Activated CD4-positive, alpha-beta T cell treated with anti-CD3 and anti-CD28 coated beads for 24 hours (primary cell): ENCODE measurements at regions not wholly inside any gene's neighbourhood (a gene's known extent, or its start where the extent isn't known, plus 50 kb on each side); places are given as distances from the start of the nearest gene placed in this dataset.
"Not testable (repeated sequence)": the region's sequence is repeated elsewhere in the genome, so short reads cannot be mapped to it uniquely, and the experiment has no call there.

Source experiments
- DNase-seq, 2 donors: peaks; one replicate each; pipeline ENCODE4 v3.0.0-alpha.2; 2020; ENCODE audit warnings: low read depth in 2 of 2

DNA sequence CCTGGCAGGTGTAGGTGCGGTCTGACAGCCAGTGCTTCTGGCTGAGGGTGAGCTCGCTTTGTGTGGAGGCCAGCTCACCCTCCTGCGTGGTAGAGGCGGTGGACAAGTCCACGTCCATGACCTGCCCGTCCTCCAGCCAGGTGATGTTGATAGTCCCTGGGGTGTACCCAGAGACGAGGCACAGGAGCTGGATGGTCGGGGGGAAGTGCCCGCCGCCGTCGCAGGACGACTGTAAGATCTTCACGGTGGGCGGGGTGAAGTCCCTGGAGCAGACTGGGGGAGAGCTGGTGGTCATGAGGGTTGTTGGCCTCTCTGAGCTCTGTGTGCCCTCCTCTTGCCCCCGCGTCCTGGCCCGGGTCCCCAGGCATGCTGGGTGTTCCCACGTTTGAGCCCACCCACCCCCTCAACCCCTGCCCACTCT lies 74.6 kb downstream of the TMEM121 start:
- DNase-seq, result no peak

- DNase-seq, result no peak
These were observed 75.2 kb downstream of the TMEM121 start for GRCh38 chr14:105601360-105602242.

GRCh38 chr14:105602243-105602750 lies 75.9 kb downstream of the TMEM121 start:
- DNase-seq, result no peak

- no peak for DNase-seq
These were observed 76.7 kb downstream of the TMEM121 start for GRCh38 chr14:105602799-105603793.

DNA sequence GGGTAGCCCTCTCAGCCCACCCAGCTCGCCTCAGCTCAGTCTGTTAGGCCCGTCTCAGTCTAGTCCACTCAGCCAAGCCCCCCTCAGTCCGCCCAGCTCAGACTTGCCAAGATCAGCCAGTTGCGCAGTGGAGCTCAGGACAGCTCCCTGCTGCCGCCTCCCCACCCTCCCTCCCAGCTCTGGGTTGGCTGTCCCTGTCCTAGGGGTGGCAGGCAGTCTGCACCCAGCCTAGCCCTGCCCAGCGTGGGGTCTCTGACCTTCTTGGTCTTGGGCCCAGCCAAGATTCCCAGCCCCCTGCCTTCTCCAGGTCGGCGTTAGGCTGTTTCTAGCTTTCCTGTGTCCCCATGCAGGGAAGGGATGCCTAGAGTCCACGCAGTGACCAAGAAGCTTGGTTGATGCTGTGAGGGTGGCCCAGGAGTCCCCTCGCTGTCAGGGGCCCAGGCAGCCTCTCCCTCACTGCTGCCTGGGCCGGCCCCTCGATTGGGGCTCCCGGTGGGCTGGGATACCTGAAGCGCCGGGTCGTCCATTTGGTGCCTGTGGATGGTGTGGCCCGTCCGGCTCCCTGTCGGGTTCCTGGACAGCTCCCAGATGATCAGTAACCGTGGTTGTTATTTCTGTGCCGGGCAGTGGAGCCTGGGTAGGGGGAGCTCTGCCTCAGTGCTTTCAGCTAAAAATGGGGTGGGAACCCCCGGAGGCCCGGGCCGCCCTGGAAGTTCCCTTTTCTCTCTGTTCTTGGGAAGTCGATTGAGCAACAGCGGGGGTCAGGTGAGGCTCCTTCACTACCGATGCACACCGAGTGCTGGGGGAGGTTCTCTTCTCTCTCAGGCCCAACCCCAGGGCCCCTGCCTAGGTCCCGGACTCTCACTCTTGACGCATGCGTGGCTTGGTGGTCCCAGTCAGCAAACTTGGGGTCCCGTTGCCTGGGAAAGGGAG lies 78.4 kb downstream of the TMEM121 start:
- DNase-seq, result not testable (repeated sequence)

DNA sequence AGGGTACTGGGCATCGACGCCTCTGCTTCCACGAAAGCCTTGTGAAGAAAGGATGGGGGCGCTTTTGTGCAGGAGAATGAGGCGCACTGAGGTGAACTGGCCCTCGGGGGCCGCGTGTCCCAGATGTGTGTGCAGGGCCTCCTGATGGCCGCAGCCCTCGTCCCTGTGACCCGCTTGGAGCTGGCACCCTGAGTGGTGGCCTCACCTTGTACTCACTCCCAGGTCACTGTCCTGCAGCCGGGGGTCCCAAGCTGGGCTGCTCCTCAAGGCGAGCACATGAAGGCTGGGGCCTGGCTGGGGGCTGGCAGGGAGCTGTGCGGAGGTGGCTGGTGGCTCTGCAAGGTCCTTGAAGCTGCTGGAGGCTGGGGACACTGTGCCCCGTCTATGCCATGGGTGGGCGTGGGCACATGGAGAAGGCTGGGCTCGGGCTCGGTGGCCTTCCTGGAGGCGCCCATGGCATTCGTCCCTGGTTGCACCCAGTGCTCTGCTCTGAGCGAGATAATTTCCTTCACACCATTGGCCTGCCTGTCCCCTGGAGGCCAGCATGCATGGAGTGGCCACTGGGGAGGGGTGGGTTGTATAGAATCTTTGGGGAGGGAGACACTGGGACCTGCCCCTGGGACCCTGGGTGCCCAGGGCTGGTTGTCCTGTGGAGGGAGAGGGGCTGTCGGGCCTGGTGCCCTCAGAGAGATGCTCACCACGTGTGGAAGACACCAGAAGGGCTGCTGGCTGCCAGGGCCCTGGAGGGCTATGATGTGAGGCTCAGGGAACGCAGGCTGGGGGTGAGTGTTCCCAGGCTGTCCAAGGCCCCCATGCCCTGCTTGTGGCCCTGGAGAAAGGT lies 79.3 kb downstream of the TMEM121 start:
- DNase-seq, result no peak

GRCh38 chr14:105606305-105606975 lies 80.1 kb downstream of the TMEM121 start:
- not testable (repeated sequence) for DNase-seq

- DNase-seq, result not testable (repeated sequence)
These were observed 80.6 kb downstream of the TMEM121 start for GRCh38 chr14:105607025-105607424.

GRCh38 chr14:105614987-105615386 lies 88.6 kb downstream of the TMEM121 start:
- not testable (repeated sequence) for DNase-seq

DNA sequence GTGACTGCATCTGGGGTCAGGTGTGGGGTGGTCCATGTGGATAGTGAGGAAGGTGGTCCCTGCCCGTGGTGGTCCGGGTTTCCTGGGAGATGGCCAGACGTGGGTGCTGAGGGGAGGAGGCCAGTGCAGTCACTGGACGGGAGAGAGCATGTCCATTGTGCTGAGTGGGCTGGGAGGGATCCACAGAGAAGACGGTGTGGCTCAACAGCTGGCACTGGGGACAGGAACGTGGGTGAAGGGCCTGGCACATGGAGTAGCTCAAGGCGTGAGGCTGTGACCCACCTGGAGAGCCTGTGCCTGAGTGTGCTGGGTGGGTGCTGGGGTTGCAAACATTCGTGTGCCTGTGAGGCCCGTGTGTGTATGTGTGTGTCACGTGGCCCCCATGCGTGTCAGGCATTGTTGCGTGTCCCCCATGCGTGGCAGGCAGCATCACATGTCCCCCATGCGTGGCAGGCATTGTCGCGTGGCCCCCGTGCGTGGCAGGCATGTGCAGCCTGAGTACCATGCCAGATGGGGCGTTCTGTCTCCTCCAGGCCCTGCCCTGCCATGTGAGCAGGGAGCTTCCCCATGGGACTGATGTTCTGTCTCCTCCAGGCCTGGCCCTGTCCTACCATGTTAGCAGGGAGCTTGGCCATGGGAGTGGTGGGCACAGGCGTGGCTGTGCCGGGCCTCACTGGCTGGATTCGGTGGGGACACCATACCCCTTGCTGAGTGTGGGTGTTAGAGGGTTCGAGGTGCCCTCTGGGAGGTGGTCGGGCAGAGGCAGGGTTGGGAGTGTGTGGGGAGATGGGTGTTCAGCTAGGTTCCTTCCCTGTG lies 89.8 kb downstream of the TMEM121 start:
- DNase-seq, result not testable (repeated sequence)

GRCh38 chr14:105616802-105617192 lies 90.4 kb downstream of the TMEM121 start:
- no peak for DNase-seq

- DNase-seq, result no peak
These were observed 90.9 kb downstream of the TMEM121 start for GRCh38 chr14:105617201-105617777.

GRCh38 chr14:105617805-105618204 lies 91.4 kb downstream of the TMEM121 start:
- not testable (repeated sequence) for DNase-seq

- not testable (repeated sequence) for DNase-seq
These were observed 92.9 kb downstream of the TMEM121 start for GRCh38 chr14:105619324-105619723.

GRCh38 chr14:105620178-105620864 lies 93.9 kb downstream of the TMEM121 start:
- not testable (repeated sequence) for DNase-seq

DNA sequence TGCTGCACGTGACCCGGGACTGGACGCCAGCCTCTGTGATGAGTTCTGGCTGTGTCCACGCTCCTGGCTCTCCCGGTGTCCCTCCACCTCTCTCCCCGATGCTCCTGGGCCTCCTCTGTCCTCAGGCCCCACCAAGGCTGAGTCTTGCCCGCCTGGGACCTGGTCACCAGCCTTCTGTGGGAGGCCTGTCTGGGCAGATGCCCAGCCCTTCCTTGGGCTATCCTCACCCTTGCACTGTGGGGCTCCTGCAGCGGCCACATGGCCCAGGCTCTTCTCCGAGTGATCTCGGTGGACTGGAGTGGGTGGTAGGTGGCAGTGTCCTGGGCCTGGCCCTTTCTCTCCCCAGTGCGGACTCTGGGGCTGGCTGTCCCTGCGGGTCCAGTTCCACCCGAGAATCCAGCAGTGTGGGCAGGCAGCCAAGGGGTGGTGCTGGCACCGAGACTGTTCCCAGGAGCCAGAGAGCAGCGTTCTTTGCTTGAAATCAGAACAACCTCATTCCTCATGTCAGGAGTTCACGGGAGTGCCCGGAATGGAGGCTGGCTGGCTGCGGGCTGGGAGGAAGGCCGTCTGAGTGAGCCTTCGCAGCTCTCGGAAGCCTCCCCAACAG lies 94.6 kb downstream of the TMEM121 start:
- not testable (repeated sequence) for DNase-seq
